ENCODE measurements at regions not wholly inside any gene's neighbourhood (a gene's known extent, or its start where the extent isn't known, plus 50 kb on each side); places are given as distances from the start of the nearest gene placed in this dataset.

GRCh38 chr18:45285251-45285650 lies 330.0 kb upstream of the SLC14A2 start:
- ChIA-PET CTCF (interaction anchor here (1.2 kb wide), 1 partner anchor 11 kb away, joined by 5 read pairs; no protein-coding TSS in a partner anchor), POLR2A (no interaction called here), RAD21 (ENCODE audit: unreplicated experiment) (no interaction called here), SMC1A (ENCODE audit: uncharacterized antibody, unreplicated experiment) (interaction anchor here (0.7 kb wide), 1 partner anchor 9 kb away, joined by 3 read pairs; no protein-coding TSS in a partner anchor)
- no peak for ATAC-seq
- Histone ChIP-seq H3K4me1 (ENCODE audit: control insufficient read depth, insufficient read depth, low read length) (no peaks in the 10 kb centered on the region), H3K4me3 (no peak overlapping the region), H3K27me3 (replicated peaks in 1 of 2; ENCODE audit: control insufficient read depth in 2 of 2, insufficient read depth in 2 of 2, low read length in 1 of 2) (peaks cover 3% of the 10 kb centered on the region in 2 experiments; a peak in 2 of 4 replicates), H3K4me2 (ENCODE audit: control insufficient read depth, insufficient read depth) (no peak overlapping the region), H3K9me3 (replicated peaks; ENCODE audit: control insufficient read depth, insufficient read depth, low read length) (no peaks in the 10 kb centered on the region), H3K79me2 (ENCODE audit: control insufficient read depth, insufficient read depth, low read length) (no peaks in the 10 kb centered on the region), H3K27ac (ENCODE audit: control insufficient read depth, insufficient read depth) (no peak overlapping the region), H2AFZ (ENCODE audit: control insufficient read depth, low read depth, low read length) (no peak overlapping the region), H4K20me1 (ENCODE audit: control insufficient read depth, insufficient read depth) (no peaks in the 10 kb centered on the region), H3K36me3 (ENCODE audit: control insufficient read depth in 2 of 2, insufficient read depth in 2 of 2, low read length in 1 of 2) (no peaks in the 10 kb centered on the region), H3K9ac (ENCODE audit: control insufficient read depth, insufficient read depth, low read length) (no peak overlapping the region)
- DNase-seq (ENCODE audit: low read depth, low spot score) = no peak
- TF ChIP-seq YY1 (IDR thresholded peaks at IDR 0.05; ENCODE audit: low read depth, low read length) (no peak), RELB (IDR thresholded peaks at IDR 0.05; ENCODE audit: low read depth) (no peak), ZBTB4 (CRISPR knock-in tag; IDR thresholded peaks at IDR 0.05) (no peak), CEBPB (IDR thresholded peaks at IDR 0.05; ENCODE audit: borderline replicate concordance in 1 of 2, low read depth in 2 of 2, low read length in 2 of 2) (no peak), LARP7 (IDR thresholded peaks at IDR 0.05) (no peak), CHD1 (IDR thresholded peaks at IDR 0.05; ENCODE audit: low read depth, low read length) (no peak)
- intact Hi-C loops (cut with micrococcal nuclease; ENCODE audit: unreplicated experiment) (no loop called here), in situ Hi-C loops (cut with MboI) (no loop called here)
- FAIRE-seq = no peak
- BruUV-seq (replicated peaks) = no TSS peak
- 69% methylated on average over 10 of the region's 10 CpGs for WGBS (ENCODE audit: insufficient coverage, insufficient replicate concordance, low lambda C conversion rate, missing lambda C conversion rate)

Data from GM12878 (cell line).